Nephron (organoid): ENCODE measurements at regions not wholly inside any gene's neighbourhood (a gene's known extent, or its start where the extent isn't known, plus 50 kb on each side); places are given as distances from the start of the nearest gene placed in this dataset.

Experiments
- H3K27ac Mint-ChIP-seq, 3 experiments: 2 replicates each; pipeline ENCODE4 v1.8.0; 2020; ENCODE audit warnings: mixed read lengths in 3 of 3, mild to moderate bottlenecking in 2 of 3, moderate library complexity in 1 of 3
- H3K27me3 Mint-ChIP-seq: 2 replicates; pipeline ENCODE4 v1.8.0; 2021; ENCODE audit warnings: low read depth, mild to moderate bottlenecking, moderate library complexity, mixed read lengths
- H3K36me3 Mint-ChIP-seq: 2 replicates; pipeline ENCODE4 v1.8.0; 2020; ENCODE audit warnings: low read depth, mixed read lengths
- H3K4me1 Mint-ChIP-seq: 2 replicates; pipeline ENCODE4 v1.8.0; 2020; ENCODE audit warnings: mixed read lengths
- H3K4me3 Mint-ChIP-seq, 3 experiments: 2 replicates each; pipeline ENCODE4 v1.8.0; 2020; ENCODE audit warnings: mild to moderate bottlenecking in 3 of 3, mixed read lengths in 3 of 3, moderate library complexity in 2 of 3
- H3K9me3 Mint-ChIP-seq: 2 replicates; pipeline ENCODE4 v1.8.0; 2020; ENCODE audit warnings: mixed read lengths
- TF ChIP-seq, protein P1 (sequence below), 3 experiments: fragments of 200-600 bp; sonication (generic); IDR thresholded peaks; one replicate each; pipeline ENCODE4 v1.5.0; 2021; ENCODE audit warnings: antibody characterized with exemption in 3 of 3; ENCODE audit not compliant: unreplicated experiment in 3 of 3

- Mint-ChIP-seq H3K4me3 (no peak overlapping the region), H3K9me3 (no peaks in the 10 kb centered on the region), H3K27me3 (peaks cover 4% of the 10 kb centered on the region), H3K27ac (no peak overlapping the region), H3K36me3 (no peaks in the 10 kb centered on the region), H3K4me1 (peaks cover 11% of the 10 kb centered on the region)
- TF ChIP-seq, protein P1, sequence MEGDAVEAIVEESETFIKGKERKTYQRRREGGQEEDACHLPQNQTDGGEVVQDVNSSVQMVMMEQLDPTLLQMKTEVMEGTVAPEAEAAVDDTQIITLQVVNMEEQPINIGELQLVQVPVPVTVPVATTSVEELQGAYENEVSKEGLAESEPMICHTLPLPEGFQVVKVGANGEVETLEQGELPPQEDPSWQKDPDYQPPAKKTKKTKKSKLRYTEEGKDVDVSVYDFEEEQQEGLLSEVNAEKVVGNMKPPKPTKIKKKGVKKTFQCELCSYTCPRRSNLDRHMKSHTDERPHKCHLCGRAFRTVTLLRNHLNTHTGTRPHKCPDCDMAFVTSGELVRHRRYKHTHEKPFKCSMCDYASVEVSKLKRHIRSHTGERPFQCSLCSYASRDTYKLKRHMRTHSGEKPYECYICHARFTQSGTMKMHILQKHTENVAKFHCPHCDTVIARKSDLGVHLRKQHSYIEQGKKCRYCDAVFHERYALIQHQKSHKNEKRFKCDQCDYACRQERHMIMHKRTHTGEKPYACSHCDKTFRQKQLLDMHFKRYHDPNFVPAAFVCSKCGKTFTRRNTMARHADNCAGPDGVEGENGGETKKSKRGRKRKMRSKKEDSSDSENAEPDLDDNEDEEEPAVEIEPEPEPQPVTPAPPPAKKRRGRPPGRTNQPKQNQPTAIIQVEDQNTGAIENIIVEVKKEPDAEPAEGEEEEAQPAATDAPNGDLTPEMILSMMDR (IDR thresholded peaks at IDR 0.05; ENCODE audit: unreplicated experiment in 3 of 3) = no peak
Observed at GRCh38 chr20:48425321-48425720, 402.5 kb downstream of the PREX1 start.

- Mint-ChIP-seq H3K4me3 (no peak overlapping the region), H3K4me1 (peaks cover 11% of the 10 kb centered on the region), H3K27me3 (peaks cover 4% of the 10 kb centered on the region), H3K36me3 (no peaks in the 10 kb centered on the region), H3K27ac (no peak overlapping the region), H3K9me3 (no peaks in the 10 kb centered on the region)
- TF ChIP-seq, protein P1 (IDR thresholded peaks at IDR 0.05; ENCODE audit: unreplicated experiment in 3 of 3) = no peak
Observed at GRCh38 chr20:48422242-48422960, 405.4 kb downstream of the PREX1 start.

GRCh38 chr20:48421547-48421946 lies 406.3 kb downstream of the PREX1 start:
- Mint-ChIP-seq H3K27ac (no peak overlapping the region), H3K27me3 (peaks cover 4% of the 10 kb centered on the region), H3K36me3 (no peaks in the 10 kb centered on the region), H3K9me3 (no peaks in the 10 kb centered on the region), H3K4me3 (no peak overlapping the region), H3K4me1 (peaks cover 9% of the 10 kb centered on the region)
- TF ChIP-seq, protein P1 (IDR thresholded peaks at IDR 0.05; ENCODE audit: unreplicated experiment in 3 of 3) = no peak

- Mint-ChIP-seq H3K9me3 (no peaks in the 10 kb centered on the region), H3K4me3 (no peak overlapping the region), H3K27ac (no peak overlapping the region), H3K36me3 (no peaks in the 10 kb centered on the region), H3K27me3 (peaks cover 5% of the 10 kb centered on the region), H3K4me1 (no peaks in the 10 kb centered on the region)
- TF ChIP-seq, protein P1 (IDR thresholded peaks at IDR 0.05; ENCODE audit: unreplicated experiment in 3 of 3) = no peak
Observed at GRCh38 chr20:48420176-48420575, 407.6 kb downstream of the PREX1 start.

- TF ChIP-seq, protein P1 (IDR thresholded peaks at IDR 0.05; ENCODE audit: unreplicated experiment in 3 of 3) = no peak
- no peaks in the 10 kb centered on the region for H3K9me3 Mint-ChIP-seq
- H3K27me3 Mint-ChIP-seq = peaks cover 4% of the 10 kb centered on the region
- H3K4me3 Mint-ChIP-seq = no peak overlapping the region
- H3K4me1 Mint-ChIP-seq = no peaks in the 10 kb centered on the region
- no peak overlapping the region for H3K27ac Mint-ChIP-seq
- no peaks in the 10 kb centered on the region for H3K36me3 Mint-ChIP-seq
Observed at GRCh38 chr20:48419173-48419572, 408.6 kb downstream of the PREX1 start.

DNA sequence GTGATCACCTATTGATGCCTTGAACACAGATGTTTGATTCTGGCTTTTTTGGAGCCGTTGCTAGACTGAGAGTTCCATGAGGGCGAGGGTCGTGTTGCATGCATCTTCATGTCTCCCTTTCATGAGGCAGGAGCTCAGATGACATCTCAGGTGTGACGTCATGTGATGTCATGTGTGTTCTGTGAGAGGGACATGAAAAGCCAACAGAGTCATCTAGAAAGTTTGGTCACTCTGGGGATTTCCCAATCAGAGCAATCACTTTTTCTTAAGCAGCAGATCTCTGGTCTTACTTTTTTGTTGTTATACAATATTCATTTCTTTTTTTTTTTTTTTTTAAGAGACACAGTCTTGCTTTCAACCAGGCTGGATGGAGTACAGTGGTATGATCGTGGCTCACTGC lies 411.8 kb downstream of the PREX1 start:
- TF ChIP-seq, protein P1 (IDR thresholded peaks at IDR 0.05; ENCODE audit: unreplicated experiment in 3 of 3) = no peak
- Mint-ChIP-seq H3K9me3 (no peaks in the 10 kb centered on the region), H3K4me1 (peaks cover 8% of the 10 kb centered on the region), H3K36me3 (no peaks in the 10 kb centered on the region), H3K27ac (no peak overlapping the region), H3K27me3 (peaks cover 7% of the 10 kb centered on the region), H3K4me3 (no peak overlapping the region)
